HG03135 (cell line): ENCODE measurements at regions not wholly inside any gene's neighbourhood (a gene's known extent, or its start where the extent isn't known, plus 50 kb on each side); places are given as distances from the start of the nearest gene placed in this dataset.
"Not testable (repeated sequence)": the region's sequence is repeated elsewhere in the genome, so short reads cannot be mapped to it uniquely, and the experiment has no call there.

Experiments
- ATAC-seq: cut with Tn5 transposase; IDR thresholded peaks from one replicate; pipeline ENCODE4 v1.9.1; 2021; ENCODE audit warnings: mild to moderate bottlenecking, moderate library complexity; ENCODE audit not compliant: unreplicated experiment

DNA sequence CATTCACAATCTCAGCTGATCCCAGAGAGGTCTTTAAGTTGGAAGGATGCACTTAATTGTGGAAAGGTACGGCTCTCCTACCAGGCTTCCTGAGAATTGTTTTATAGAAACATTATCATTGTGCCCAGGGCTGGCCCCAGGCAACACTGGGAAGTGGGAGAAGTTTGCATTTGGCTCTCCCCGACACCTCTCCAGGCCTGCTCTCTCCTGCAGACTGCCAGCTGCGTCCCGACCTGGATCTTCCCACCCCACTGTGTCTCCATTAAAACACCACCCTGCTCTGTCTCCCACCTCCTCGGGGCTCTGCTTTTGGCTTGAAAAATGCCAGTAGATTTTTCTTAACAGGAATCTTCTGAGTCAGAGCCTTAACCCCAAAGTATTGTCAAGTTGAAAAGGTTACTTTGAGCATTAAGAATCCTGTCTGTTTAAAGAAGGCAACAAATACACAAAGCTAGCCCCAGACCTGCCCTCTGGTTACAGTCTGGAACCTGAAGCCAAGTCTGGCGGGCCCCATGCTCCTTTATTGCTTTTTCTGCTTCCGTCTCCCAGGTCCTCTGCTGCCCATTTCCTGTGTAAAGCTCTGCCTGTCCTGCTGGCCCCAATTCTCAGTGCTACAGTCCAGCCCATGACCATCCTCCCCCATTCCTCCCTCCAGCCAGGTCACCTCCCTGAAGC lies 530.2 kb downstream of the SOX6 start:
- ATAC-seq = no peak

DNA sequence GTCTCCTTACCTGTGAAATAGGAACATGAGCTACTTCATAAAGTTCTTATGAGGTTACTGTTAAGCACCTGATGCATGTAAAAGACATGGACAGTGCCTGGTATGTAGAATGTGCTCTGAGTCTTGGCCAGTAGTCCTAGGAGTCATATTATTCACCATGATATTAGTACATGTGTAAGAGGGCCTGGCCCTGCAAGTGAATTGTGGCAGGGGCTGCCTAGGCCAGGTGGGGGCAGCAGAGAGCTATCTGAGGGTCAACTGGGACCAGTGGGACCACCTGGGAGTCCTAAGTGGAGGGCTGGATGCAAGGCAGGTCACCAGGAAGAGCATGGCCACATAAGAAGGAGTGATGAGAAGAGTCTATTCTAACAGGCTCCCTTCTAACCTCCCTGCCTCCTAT lies 529.5 kb downstream of the SOX6 start:
- ATAC-seq = no peak

GRCh38 chr11:15828215-15828853 lies 528.0 kb downstream of the SOX6 start:
- no peak for ATAC-seq

- ATAC-seq = no peak
These were observed 527.0 kb downstream of the SOX6 start for GRCh38 chr11:15829312-15829711.

DNA sequence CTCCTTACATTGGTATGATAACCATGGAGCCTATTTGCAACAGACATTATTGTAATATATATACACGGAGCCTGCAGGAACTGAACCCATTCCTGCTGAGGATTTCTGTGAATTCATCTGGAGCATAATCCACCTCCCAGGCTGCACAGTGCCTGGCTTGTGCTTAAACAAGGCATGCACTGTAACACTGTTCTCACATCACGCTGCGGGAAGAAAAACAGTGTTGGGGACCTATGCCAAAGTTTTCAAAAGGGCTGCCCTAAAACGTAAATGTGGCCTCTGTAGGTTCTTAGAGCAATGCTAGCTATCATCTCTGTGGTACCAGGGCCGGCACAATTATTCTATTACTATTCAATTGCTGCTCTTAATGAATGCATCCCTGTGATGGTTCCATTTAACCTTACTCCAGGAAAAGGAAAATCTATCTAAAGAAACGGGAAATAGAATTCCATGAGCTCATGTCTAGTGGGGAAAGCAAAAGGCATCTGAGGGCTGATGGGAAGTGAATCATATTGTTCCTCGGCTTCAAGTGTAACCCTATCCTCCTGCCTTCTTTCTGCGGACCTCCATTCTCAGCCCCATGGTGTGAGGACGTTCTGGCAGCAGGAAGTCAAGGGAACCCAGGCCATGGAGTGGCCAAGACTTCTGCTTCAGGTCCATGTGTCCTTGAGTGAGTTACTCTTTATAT lies 525.5 kb downstream of the SOX6 start:
- ATAC-seq = no peak

GRCh38 chr11:15835788-15836411 lies 520.4 kb downstream of the SOX6 start:
- no peak for ATAC-seq

- ATAC-seq = no peak
These were observed 519.6 kb downstream of the SOX6 start for GRCh38 chr11:15836795-15837194.

DNA sequence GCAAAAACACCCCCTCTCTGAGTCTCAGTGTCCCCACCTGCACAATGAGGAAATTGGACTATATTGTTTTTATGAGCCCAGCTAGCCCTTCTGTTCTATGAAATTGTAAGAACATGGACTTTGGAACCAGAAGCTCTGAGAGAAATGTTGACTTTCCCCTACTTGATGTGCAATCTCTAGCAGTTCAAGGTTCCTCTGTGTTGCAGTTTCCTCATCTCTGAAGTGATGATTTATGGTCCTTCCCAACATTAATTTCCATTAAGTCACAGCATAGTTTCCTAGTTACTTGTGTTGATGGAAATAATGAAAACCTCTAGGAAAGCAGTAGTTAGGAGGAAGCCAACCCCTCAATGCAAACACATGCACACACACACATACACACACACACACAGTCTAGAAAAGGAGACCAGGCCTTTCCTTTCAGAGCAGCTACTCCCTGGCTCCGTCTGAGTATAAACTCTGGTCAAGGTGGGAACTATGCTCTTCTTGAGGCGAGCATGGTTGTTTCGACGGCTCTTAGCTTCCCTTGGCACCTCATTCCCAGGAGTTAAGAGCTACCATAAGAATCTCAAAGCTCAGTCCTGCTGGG lies 518.4 kb downstream of the SOX6 start:
- ATAC-seq = no peak

- no peak for ATAC-seq
These were observed 517.3 kb downstream of the SOX6 start for GRCh38 chr11:15839061-15839460.

GRCh38 chr11:15840966-15841365 lies 515.4 kb downstream of the SOX6 start:
- ATAC-seq = no peak

- ATAC-seq = no peak
These were observed 514.2 kb downstream of the SOX6 start for GRCh38 chr11:15841931-15842740.

- no peak for ATAC-seq
These were observed 513.0 kb downstream of the SOX6 start for GRCh38 chr11:15843309-15843872.

- no peak for ATAC-seq
These were observed 511.1 kb downstream of the SOX6 start for GRCh38 chr11:15845261-15845660.

- no peak for ATAC-seq
These were observed 507.6 kb downstream of the SOX6 start for GRCh38 chr11:15848631-15849168.

DNA sequence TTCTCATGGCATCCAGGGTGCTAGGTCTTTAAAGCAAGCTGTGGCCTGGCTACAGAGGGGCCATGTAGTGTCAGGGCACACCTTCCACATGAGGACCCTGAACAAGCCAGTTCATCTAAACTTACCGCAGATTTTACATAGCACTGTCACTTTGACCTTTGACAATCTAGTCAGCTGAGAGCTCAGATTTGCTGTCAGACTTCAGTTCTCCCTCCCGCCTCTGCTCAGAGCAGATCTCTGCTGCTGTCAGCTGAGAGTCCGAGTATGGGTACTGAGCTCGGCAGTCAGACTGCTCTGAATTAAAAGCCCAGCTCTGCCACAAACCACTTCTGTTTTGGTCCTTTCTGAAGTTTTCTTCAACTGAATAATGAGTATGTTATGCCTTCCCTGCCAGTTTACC lies 507.1 kb downstream of the SOX6 start:
- ATAC-seq = no peak

DNA sequence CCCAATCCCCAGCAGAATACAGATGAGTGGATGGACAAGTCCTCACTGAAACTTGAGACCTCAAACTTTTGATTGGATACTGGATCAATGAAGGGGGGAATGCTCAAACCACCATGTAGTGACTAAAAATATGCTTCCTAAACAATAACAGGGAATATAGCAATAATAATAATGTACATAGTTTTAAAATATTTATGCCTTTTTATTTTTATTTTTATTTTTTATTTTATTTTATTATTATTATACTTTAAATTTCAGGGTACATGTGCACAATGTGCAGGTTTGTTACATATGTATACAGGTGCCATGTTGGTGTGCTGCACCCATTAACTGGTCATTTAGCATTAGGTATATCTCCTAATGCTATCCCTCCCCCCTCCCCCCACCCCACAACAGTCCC lies 506.0 kb downstream of the SOX6 start:
- ATAC-seq = not testable (repeated sequence)

GRCh38 chr11:15851051-15851498 lies 505.3 kb downstream of the SOX6 start:
- ATAC-seq = no peak

DNA sequence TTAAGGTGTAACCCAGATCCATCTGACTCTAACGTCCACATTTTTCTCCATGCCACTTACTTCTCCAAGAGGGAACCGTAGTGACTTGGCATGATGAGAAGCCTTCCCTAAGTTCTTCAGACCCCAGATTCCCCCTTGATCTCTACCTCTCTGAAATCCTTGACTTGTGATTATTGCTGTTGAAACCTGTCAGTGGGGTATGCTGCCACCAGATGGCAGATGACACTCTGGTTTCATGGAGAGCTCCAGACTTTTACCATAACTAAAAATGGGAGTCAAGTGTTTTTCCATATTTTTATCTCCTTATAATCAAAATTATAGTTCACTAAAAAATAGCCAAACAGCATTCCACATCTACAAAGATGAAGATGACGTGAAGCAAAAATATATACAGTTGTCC lies 504.2 kb downstream of the SOX6 start:
- no peak for ATAC-seq

- ATAC-seq = no peak
These were observed 502.1 kb downstream of the SOX6 start for GRCh38 chr11:15854245-15854644.

GRCh38 chr11:15858881-15859280 lies 497.5 kb downstream of the SOX6 start:
- ATAC-seq = no peak
